C4-2B (cell line): ENCODE measurements at regions not wholly inside any gene's neighbourhood (a gene's known extent, or its start where the extent isn't known, plus 50 kb on each side); places are given as distances from the start of the nearest gene placed in this dataset.

Source experiments
- ZFX ChIP-seq: fragments of 450-650 bp; IDR thresholded peaks from 2 replicates; pipeline ENCODE4 v1.6.1; 2017
- TF ChIP-seq, protein P1 (sequence below): fragments of 450-650 bp; conservative IDR thresholded peaks from 2 replicates; pipeline ENCODE4 v1.5.1; 2017; ENCODE audit warnings: mild to moderate bottlenecking

DNA sequence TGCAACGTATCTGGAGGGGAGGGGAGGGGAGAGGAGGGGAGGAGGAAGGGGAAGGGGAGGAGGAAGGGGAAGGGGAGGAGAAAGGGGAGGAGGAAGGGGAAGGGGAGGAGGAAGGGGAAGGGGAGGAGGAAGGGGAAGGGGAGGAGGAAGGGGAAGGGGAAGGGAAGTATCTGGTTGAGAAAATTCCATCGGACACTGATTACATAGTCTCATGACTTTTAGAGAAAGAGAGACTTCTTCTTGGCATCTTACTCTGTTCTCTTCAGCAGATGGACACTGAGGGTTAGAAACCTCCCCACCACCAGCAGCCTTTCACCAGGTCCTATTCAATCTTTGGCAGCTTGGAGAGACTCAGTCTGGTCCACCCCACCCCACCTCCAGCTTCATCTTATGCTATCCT lies 296.3 kb downstream of the TNS1 start:
- TF ChIP-seq, protein P1, sequence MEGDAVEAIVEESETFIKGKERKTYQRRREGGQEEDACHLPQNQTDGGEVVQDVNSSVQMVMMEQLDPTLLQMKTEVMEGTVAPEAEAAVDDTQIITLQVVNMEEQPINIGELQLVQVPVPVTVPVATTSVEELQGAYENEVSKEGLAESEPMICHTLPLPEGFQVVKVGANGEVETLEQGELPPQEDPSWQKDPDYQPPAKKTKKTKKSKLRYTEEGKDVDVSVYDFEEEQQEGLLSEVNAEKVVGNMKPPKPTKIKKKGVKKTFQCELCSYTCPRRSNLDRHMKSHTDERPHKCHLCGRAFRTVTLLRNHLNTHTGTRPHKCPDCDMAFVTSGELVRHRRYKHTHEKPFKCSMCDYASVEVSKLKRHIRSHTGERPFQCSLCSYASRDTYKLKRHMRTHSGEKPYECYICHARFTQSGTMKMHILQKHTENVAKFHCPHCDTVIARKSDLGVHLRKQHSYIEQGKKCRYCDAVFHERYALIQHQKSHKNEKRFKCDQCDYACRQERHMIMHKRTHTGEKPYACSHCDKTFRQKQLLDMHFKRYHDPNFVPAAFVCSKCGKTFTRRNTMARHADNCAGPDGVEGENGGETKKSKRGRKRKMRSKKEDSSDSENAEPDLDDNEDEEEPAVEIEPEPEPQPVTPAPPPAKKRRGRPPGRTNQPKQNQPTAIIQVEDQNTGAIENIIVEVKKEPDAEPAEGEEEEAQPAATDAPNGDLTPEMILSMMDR: no peak
- TF ChIP-seq ZFX: no peak
